Choroid plexus epithelial cell (primary cell): ENCODE measurements at regions not wholly inside any gene's neighbourhood (a gene's known extent, or its start where the extent isn't known, plus 50 kb on each side); places are given as distances from the start of the nearest gene placed in this dataset.

ENCODE experiments used
- DNase-seq: peaks from one replicate; pipeline ENCODE4 v3.0.0-alpha.2; 2010; ENCODE audit warnings: low read depth
- H3K4me3 ChIP-seq: 2 replicates; pipeline ENCODE4 v1.5.1; 2011; ENCODE audit warnings: low read depth, mild to moderate bottlenecking, control low read depth, low read length, moderate library complexity
- TF ChIP-seq, protein P1 (sequence below): conservative IDR thresholded peaks from 2 replicates; pipeline ENCODE4 v1.5.1; 2011; ENCODE audit warnings: low read depth, mild to moderate bottlenecking, control low read depth, inconsistent platforms, low read length, moderate library complexity

DNA sequence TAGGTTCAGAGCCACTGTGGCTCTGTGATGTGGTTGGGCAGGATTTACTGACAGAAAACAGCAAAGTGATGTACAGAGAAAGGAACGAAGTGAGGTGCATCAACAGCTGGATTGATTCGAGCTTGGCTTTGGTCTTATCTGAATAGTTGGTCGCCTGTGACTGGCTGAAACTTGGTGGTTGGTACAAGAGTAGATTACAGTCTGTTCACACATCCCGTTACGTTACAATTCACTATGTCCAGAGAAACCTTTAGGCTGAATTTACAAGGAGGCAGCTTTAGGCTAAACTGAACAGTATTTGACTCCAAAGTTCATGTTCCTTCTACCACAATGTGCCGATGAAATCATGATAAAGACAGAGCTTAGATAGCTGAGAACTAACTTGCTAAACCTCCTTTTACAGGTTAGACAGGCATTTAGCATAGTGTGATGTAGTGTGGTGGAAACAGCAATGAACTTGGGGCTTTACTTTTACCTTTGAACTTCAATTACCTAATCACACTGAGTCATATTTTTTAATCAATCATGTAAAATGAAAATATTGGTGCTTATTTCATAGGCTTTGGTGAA lies 210.2 kb upstream of the PUM3 start:
- H3K4me3 ChIP-seq = no peak overlapping the region
- DNase-seq = no peak
- TF ChIP-seq, protein P1, sequence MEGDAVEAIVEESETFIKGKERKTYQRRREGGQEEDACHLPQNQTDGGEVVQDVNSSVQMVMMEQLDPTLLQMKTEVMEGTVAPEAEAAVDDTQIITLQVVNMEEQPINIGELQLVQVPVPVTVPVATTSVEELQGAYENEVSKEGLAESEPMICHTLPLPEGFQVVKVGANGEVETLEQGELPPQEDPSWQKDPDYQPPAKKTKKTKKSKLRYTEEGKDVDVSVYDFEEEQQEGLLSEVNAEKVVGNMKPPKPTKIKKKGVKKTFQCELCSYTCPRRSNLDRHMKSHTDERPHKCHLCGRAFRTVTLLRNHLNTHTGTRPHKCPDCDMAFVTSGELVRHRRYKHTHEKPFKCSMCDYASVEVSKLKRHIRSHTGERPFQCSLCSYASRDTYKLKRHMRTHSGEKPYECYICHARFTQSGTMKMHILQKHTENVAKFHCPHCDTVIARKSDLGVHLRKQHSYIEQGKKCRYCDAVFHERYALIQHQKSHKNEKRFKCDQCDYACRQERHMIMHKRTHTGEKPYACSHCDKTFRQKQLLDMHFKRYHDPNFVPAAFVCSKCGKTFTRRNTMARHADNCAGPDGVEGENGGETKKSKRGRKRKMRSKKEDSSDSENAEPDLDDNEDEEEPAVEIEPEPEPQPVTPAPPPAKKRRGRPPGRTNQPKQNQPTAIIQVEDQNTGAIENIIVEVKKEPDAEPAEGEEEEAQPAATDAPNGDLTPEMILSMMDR = no peak

DNA sequence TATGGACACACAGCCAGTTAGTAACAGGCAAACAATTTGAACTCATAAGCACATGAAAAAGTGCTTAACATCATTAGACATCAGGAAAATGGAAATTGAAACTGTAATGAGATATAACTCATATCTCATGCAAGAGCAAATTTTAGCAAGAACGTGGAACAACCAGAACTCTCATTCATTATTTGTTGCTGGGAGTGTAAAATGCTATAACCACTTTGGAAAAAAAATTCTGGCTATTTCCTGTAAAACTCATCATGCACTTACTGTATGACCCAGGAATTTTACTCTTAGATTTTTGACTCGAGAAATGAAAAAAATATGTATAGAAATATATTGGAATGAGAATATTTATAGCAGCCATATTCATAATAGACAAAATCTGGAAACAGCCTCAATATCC lies 205.7 kb upstream of the PUM3 start:
- TF ChIP-seq, protein P1 = no peak
- H3K4me3 ChIP-seq = no peak overlapping the region
- no peak for DNase-seq

DNA sequence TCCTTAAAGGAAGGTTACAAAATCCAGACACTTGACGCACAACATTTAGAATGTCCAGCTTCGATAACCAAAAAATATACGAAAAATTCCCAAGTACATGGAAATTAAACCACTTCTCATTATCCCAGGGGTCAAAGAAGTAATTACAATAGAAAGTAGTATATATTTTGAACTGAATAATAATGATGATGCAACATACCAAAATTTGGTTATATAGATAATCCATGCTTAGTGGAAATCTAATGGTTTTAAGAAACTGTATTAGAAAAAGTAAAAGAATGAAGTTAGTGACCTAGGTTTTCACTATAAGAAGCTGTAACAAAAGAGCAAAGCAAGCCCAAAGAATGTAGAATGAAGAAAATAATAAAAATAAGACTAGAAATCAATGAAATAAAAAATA lies 204.0 kb upstream of the PUM3 start:
- TF ChIP-seq, protein P1 = no peak
- H3K4me3 ChIP-seq = no peak overlapping the region
- no peak for DNase-seq

DNA sequence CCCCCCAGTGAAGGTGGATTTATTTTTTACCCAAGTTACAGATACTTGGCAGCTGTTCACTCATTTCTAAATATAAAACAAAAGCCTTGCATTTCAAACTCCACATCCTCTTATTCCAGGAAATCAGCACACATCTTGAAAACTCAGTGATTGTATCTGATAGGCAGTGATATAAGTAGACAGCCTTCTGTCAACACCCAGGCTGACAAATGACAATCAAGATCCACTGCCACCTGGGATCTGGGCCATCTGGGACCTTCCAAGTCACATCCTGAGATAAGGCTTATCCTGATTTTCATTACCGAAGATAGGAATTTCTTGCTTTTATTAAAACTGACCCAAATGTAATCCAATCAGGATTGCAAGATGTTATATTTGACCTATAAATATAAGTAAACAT lies 201.3 kb upstream of the PUM3 start:
- TF ChIP-seq, protein P1 = no peak
- no peak overlapping the region for H3K4me3 ChIP-seq
- no peak for DNase-seq

DNA sequence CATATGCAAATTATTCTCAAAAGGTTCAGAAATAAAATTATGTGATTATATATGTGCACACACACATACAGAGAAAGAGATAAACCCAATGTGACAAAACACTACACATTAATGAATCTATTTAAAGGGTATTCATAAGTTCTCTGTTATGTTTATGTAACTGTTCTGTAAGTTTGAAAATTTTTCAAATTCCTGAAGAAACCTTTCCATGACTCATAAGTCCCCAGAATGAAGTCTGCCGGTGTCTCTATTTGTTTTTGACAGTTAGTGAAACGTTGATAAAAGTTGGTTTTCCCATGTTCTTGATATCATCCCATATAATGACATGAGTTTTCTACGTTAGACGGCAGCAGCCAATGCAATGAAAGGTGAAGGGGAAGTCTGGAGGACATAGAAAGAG lies 199.5 kb upstream of the PUM3 start:
- H3K4me3 ChIP-seq = no peak overlapping the region
- peak; percentile 68 for DNase-seq
- TF ChIP-seq, protein P1 = no peak

DNA sequence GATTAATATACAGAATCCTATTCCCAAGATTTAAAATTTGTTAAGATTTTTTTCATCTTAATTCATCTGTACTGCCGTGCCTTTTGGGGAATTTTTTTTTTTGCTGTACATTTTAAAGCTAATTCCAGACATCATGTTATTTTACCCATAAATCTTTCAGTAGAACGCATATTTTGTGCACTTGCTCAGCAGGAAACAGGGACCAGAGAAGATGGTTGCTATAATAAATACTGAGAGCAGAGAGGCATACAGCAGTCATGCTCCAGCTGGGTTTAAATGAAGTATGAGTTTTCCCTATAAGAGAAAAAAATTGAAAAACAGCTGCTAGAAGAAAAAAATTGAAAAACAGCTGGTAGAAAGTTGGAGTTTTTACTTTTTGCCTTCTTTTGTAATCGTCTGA lies 196.9 kb upstream of the PUM3 start:
- TF ChIP-seq, protein P1 = no peak
- DNase-seq = no peak

DNA sequence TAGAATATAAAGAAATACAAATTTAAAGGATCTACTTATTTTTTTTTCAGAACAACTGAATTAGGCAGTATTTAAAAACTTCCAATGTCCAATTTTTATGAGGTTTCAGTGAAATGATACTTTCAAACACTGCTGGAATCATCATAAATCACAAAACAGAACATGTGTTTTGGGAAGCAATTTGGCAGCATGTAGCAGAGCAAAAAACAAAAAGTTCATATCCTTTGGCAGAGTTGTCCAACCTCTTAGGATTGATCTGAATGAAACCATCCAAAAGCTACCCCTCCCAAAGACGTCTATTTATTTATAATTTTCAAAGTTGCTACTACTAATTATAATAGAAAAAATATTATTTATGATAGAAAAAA lies 192.4 kb upstream of the PUM3 start:
- no peak for DNase-seq
- H3K4me3 ChIP-seq = no peak overlapping the region
- TF ChIP-seq, protein P1 = no peak

More for the DNA sequence above, 196.9 kb upstream of the PUM3 start:
- H3K4me3 ChIP-seq = no peak overlapping the region
